RWPE2 (cell line): ENCODE measurements at regions not wholly inside any gene's neighbourhood (a gene's known extent, or its start where the extent isn't known, plus 50 kb on each side); places are given as distances from the start of the nearest gene placed in this dataset.

Source experiments
- ATAC-seq: fragments of 200-7000 bp; cut with Tn5 transposase; 3 replicates; pipeline ENCODE4 v1.9.1; 2021; ENCODE audit warnings: low read depth
- DNase-seq: peaks from one replicate; pipeline ENCODE4 v3.0.0-alpha.2; 2020; ENCODE audit warnings: low spot score
- H3K27ac ChIP-seq: fragments of 450-650 bp; 2 replicates; pipeline ENCODE4 v1.5.1; 2017; ENCODE audit warnings: mild to moderate bottlenecking; ENCODE audit not compliant: poor library complexity, severe bottlenecking
- H3K27me3 ChIP-seq: fragments of 250-450 bp; sonication (Bioruptor Pico); 2 replicates; pipeline ENCODE4 v1.5.1; 2021; ENCODE audit warnings: mild to moderate bottlenecking, moderate library complexity; ENCODE audit not compliant: insufficient read depth, poor library complexity, severe bottlenecking
- H3K36me3 ChIP-seq: fragments of 250-450 bp; sonication (Bioruptor Pico); 2 replicates; pipeline ENCODE4 v1.5.1; 2020; ENCODE audit warnings: low read depth, mild to moderate bottlenecking, moderate library complexity
- H3K4me1 ChIP-seq: fragments of 250-450 bp; sonication (Bioruptor Pico); 2 replicates; pipeline ENCODE4 v1.5.1; 2021; ENCODE audit warnings: mild to moderate bottlenecking, moderate library complexity; ENCODE audit not compliant: insufficient read depth, poor library complexity, severe bottlenecking
- H3K4me3 ChIP-seq: fragments of 250-450 bp; sonication (Bioruptor Pico); 2 replicates; pipeline ENCODE4 v1.5.1; 2021; ENCODE audit warnings: mild to moderate bottlenecking, moderate library complexity; ENCODE audit not compliant: severe bottlenecking
- H3K9me3 ChIP-seq: fragments of 250-450 bp; sonication (Bioruptor Pico); 2 replicates; pipeline ENCODE4 v1.5.1; 2021; ENCODE audit warnings: mild to moderate bottlenecking, moderate library complexity; ENCODE audit not compliant: severe bottlenecking
- CTCF ChIP-seq: fragments of 450-650 bp; IDR thresholded peaks from one replicate; pipeline ENCODE4 v1.5.1; 2017; ENCODE audit warnings: mild to moderate bottlenecking, moderate library complexity; ENCODE audit not compliant: poor library complexity, severe bottlenecking

GRCh38 chr18:78566065-78566464, 413.6 kb upstream of the SALL3 start:
- no peak for DNase-seq
- Histone ChIP-seq H3K36me3 (no peaks in the 10 kb centered on the region), H3K4me1 (no peaks in the 10 kb centered on the region), H3K9me3 (peaks cover 4% of the 10 kb centered on the region), H3K27me3 (no peaks in the 10 kb centered on the region), H3K4me3 (no peak overlapping the region), H3K27ac (no peak overlapping the region)
- no peak for ATAC-seq
- TF ChIP-seq CTCF, result no peak

DNA sequence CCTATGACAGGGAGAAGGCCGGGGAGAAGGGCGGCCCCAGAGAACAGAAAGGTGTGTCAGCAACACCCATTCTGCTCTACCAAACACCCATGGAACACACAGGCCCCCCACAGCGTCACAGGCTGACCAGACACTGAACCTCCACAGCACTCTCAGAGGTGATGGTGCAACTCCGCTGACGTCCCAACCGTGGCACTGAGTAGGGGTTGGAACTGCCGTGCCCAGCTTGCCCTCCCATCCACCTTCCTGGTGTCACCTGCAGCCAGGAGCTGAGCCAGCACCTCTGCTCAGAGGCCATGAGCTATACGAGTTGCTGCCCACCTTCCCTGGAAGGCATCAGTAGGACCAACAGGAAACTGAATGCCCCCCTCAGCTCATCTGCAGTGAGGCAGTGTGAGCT, 412.9 kb upstream of the SALL3 start:
- Histone ChIP-seq H3K27ac (no peak overlapping the region), H3K36me3 (no peaks in the 10 kb centered on the region), H3K27me3 (no peaks in the 10 kb centered on the region), H3K9me3 (peaks cover 4% of the 10 kb centered on the region), H3K4me1 (no peaks in the 10 kb centered on the region), H3K4me3 (no peak overlapping the region)
- DNase-seq, result no peak
- no peak for TF ChIP-seq CTCF
- no peak for ATAC-seq

DNA sequence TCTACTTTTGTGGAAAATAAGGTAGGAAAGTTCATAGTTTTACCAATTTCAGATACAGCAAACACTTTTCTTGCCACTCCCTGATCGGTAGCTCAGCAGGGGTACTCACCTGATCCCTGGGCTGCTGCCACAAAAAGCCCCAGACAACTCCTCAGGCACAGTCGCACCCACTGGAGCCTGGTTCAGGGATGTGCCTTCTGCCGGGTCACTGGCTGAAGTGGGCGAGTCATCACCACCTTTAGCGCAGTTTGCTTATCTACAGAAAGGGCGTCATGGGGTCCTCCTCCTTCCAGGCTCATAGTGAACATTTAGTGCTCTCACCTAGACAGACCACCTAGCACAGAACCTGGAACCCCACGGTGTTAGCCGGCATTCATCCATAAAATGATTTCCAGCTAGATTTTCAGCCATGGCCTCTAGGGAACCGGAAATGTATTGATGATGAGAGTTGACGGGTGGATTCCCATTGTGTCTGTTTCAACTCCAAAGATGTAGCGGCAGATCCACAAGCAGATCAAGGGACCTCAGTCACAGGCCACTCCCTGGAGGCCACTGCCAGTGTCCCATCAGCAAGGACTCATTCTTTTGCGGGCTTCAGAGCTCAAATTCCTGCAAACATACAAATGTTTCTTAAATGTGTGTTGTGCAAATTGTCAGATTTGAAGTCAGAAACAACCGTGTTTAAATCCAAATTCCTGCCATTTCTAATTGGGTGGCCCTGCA, 408.4 kb upstream of the SALL3 start:
- no peak overlapping the region for H3K4me3 ChIP-seq
- TF ChIP-seq CTCF, result no peak
- peaks cover 4% of the 10 kb centered on the region for H3K9me3 ChIP-seq
- no peak overlapping the region for H3K27ac ChIP-seq
- no peaks in the 10 kb centered on the region for H3K4me1 ChIP-seq
- DNase-seq (no peak), ATAC-seq (no peak)
- H3K36me3 ChIP-seq, result no peaks in the 10 kb centered on the region
- H3K27me3 ChIP-seq, result no peaks in the 10 kb centered on the region

GRCh38 chr18:78571831-78572347, 407.7 kb upstream of the SALL3 start:
- no peak for DNase-seq
- TF ChIP-seq CTCF, result no peak
- Histone ChIP-seq H3K27me3 (no peaks in the 10 kb centered on the region), H3K27ac (no peak overlapping the region), H3K4me1 (no peaks in the 10 kb centered on the region), H3K36me3 (no peaks in the 10 kb centered on the region), H3K4me3 (no peak overlapping the region), H3K9me3 (peaks cover 4% of the 10 kb centered on the region)
- ATAC-seq, result no peak

- TF ChIP-seq CTCF, result no peak
- no peak overlapping the region for H3K27ac ChIP-seq
- DNase-seq (no peak), ATAC-seq (no peak)
- H3K27me3 ChIP-seq, result no peaks in the 10 kb centered on the region
- no peaks in the 10 kb centered on the region for H3K4me1 ChIP-seq
- peaks cover 4% of the 10 kb centered on the region for H3K9me3 ChIP-seq
- H3K36me3 ChIP-seq, result no peaks in the 10 kb centered on the region
- no peak overlapping the region for H3K4me3 ChIP-seq
Observed at GRCh38 chr18:78573773-78574172, 405.8 kb upstream of the SALL3 start.
